ENCODE measurements at regions not wholly inside any gene's neighbourhood (a gene's known extent, or its start where the extent isn't known, plus 50 kb on each side); places are given as distances from the start of the nearest gene placed in this dataset.

DNA sequence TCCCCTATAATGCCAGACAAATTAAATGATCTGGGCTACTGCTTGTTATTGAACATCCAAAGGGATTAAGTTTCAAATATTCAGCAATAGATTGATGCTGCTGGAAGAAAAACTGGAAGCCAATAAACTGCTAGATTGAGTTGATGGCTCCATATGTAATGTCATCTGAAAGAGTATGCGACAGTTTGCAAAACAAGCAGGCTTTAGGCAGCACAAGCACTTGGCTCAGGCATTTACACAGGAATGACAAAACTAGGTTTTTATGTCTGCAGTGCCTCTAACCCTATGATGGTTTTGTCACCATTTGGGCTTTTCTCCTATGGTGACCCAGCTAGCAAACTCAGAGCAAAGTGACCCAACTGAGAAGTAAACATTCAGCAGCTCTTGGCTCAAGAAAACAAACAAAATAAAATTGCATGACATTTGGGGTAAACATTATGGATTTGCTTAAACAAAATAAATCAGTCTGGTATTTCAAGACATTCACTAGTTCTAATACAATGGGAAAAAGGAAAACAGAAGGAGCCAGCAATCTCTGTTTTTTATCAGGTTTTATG, 978.5 kb downstream of the DTWD2 start:
- WGBS, 3 donors: 58 to 66% (median 65%) methylated on average over 1 of the region's 1 CpG

GRCh38 chr5:118008779-118009178, 979.6 kb downstream of the DTWD2 start:
- Histone ChIP-seq H3K4me3 (ENCODE audit: low read depth in 1 of 3, low read length in 3 of 3) (no peak overlapping the region), H3K36me3 (ENCODE audit: control insufficient read depth in 3 of 3, insufficient read depth in 2 of 3, low read depth in 1 of 3, low read length in 3 of 3) (no peaks in the 10 kb centered on the region), H3K27ac (ENCODE audit: low read depth in 1 of 3, low read length in 2 of 3) (no peak overlapping the region), H3K27me3 (ENCODE audit: control insufficient read depth in 3 of 3, insufficient read depth in 3 of 3, low read length in 3 of 3) (no peaks in the 10 kb centered on the region), H3K4me1 (ENCODE audit: control insufficient read depth in 3 of 3, insufficient read depth in 2 of 3, low read depth in 1 of 3, low read length in 2 of 3) (no peaks in the 10 kb centered on the region), H3K9me3 (ENCODE audit: control insufficient read depth in 2 of 2, insufficient read depth in 1 of 2, low read depth in 1 of 2, low read length in 1 of 2) (no peaks in the 10 kb centered on the region)
- FAIRE-seq: no peak
- 68 to 84% (median 76%) methylated on average over 1 of the region's 1 CpG for WGBS, 3 donors
- no peak for DNase-seq

More for the DNA sequence above, 978.5 kb downstream of the DTWD2 start:
- Histone ChIP-seq H3K9me3 (ENCODE audit: control insufficient read depth in 2 of 2, insufficient read depth in 1 of 2, low read depth in 1 of 2, low read length in 1 of 2) (no peaks in the 10 kb centered on the region), H3K27me3 (ENCODE audit: control insufficient read depth in 3 of 3, insufficient read depth in 3 of 3, low read length in 3 of 3) (no peaks in the 10 kb centered on the region), H3K27ac (ENCODE audit: low read depth in 1 of 3, low read length in 2 of 3) (no peak overlapping the region), H3K4me3 (ENCODE audit: low read depth in 1 of 3, low read length in 3 of 3) (no peak overlapping the region), H3K4me1 (ENCODE audit: control insufficient read depth in 3 of 3, insufficient read depth in 2 of 3, low read depth in 1 of 3, low read length in 2 of 3) (no peaks in the 10 kb centered on the region), H3K36me3 (ENCODE audit: control insufficient read depth in 3 of 3, insufficient read depth in 2 of 3, low read depth in 1 of 3, low read length in 3 of 3) (no peaks in the 10 kb centered on the region)
- no peak for FAIRE-seq
- no peak for DNase-seq

DNA sequence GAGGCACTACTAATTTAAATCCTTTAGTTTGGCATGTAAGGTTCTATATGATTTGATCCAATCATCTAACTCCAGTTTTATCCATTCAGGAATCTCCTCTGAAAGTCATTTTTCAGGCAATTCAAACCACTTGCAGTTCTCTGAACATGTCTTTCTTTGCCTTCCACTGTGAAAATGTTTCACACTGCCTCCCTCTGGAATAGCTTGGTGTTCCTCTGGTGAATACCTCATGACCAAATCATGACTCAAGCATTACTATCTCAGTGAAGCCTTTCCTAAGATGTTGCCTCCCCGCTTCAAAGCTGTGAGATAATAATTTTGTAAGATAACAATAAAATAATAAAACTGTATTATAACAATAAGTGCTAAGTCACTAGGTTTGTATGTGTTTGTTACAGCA, 981.1 kb downstream of the DTWD2 start:
- Histone ChIP-seq H3K36me3 (ENCODE audit: control insufficient read depth in 3 of 3, insufficient read depth in 2 of 3, low read depth in 1 of 3, low read length in 3 of 3) (no peaks in the 10 kb centered on the region), H3K4me3 (ENCODE audit: low read depth in 1 of 3, low read length in 3 of 3) (no peak overlapping the region), H3K4me1 (ENCODE audit: control insufficient read depth in 3 of 3, insufficient read depth in 2 of 3, low read depth in 1 of 3, low read length in 2 of 3) (no peaks in the 10 kb centered on the region), H3K27me3 (ENCODE audit: control insufficient read depth in 3 of 3, insufficient read depth in 3 of 3, low read length in 3 of 3) (no peaks in the 10 kb centered on the region), H3K27ac (ENCODE audit: low read depth in 1 of 3, low read length in 2 of 3) (no peak overlapping the region), H3K9me3 (ENCODE audit: control insufficient read depth in 2 of 2, insufficient read depth in 1 of 2, low read depth in 1 of 2, low read length in 1 of 2) (no peaks in the 10 kb centered on the region)
- DNase-seq (no peak), FAIRE-seq (no peak)
- 29 to 74% (median 33%) methylated on average over 1 of the region's 1 CpG for WGBS, 3 donors

DNA sequence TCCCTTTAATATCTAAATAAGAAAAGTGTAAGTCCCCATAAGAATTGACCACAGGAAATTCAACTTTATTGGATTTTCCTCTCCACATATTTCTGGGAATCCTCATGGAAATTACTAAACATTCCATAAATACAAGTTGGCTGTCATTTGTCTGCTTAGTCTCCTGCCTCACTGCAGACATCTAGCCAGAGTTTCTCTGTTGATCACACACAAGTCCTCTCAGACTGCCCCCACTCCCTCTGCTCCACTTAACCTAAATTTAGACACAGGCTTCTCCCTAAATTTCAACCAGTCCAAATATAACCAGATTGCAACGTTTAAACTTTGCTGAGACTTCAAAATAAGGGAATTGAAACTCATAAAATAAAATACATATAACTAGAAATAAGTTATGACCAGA, 982.1 kb downstream of the DTWD2 start:
- H3K4me3 ChIP-seq (ENCODE audit: low read depth in 1 of 3, low read length in 3 of 3): no peak overlapping the region
- no peaks in the 10 kb centered on the region for H3K36me3 ChIP-seq (ENCODE audit: control insufficient read depth in 3 of 3, insufficient read depth in 2 of 3, low read depth in 1 of 3, low read length in 3 of 3)
- DNase-seq: no peak
- H3K9me3 ChIP-seq (ENCODE audit: control insufficient read depth in 2 of 2, insufficient read depth in 1 of 2, low read depth in 1 of 2, low read length in 1 of 2): no peaks in the 10 kb centered on the region
- no peak overlapping the region for H3K27ac ChIP-seq (ENCODE audit: low read depth in 1 of 3, low read length in 2 of 3)
- WGBS, 3 donors: 27 to 29% (median 28%) methylated on average over 1 of the region's 1 CpG
- FAIRE-seq: no peak
- H3K27me3 ChIP-seq (ENCODE audit: control insufficient read depth in 3 of 3, insufficient read depth in 3 of 3, low read length in 3 of 3): no peaks in the 10 kb centered on the region
- no peaks in the 10 kb centered on the region for H3K4me1 ChIP-seq (ENCODE audit: control insufficient read depth in 3 of 3, insufficient read depth in 2 of 3, low read depth in 1 of 3, low read length in 2 of 3)

DNA sequence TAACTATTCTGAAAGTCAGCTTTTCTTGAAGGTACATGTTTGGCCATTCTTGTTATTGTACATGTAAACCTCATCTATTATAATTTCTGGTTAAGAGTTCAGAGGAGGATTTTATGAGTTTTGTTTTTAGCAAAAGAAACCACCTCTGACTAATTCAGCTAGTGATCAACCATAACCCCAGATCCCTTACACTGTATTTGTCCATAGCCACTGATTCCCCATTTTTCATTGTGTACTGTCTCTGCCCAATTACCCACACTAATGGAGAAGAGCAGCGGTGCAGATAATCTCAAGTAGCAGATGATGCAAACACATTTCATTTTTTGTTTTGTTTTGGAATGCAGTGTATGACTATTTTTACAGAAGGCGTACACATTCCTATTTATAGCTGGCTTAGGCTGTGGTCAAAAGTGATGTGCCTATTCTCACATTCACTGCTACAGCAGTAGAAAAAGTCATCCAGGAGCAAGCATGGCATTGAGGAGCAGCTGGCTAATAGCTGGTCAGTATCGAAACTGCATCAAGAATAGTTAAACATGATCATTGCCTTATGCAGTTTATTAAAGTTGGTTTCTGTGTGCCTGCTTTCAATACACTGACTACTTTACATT, 988.3 kb downstream of the DTWD2 start:
- Histone ChIP-seq H3K36me3 (ENCODE audit: control insufficient read depth in 3 of 3, insufficient read depth in 2 of 3, low read depth in 1 of 3, low read length in 3 of 3) (no peaks in the 10 kb centered on the region), H3K27me3 (ENCODE audit: control insufficient read depth in 3 of 3, insufficient read depth in 3 of 3, low read length in 3 of 3) (no peaks in the 10 kb centered on the region), H3K27ac (ENCODE audit: low read depth in 1 of 3, low read length in 2 of 3) (no peak overlapping the region), H3K4me1 (ENCODE audit: control insufficient read depth in 3 of 3, insufficient read depth in 2 of 3, low read depth in 1 of 3, low read length in 2 of 3) (no peaks in the 10 kb centered on the region), H3K4me3 (ENCODE audit: low read depth in 1 of 3, low read length in 3 of 3) (no peak overlapping the region), H3K9me3 (ENCODE audit: control insufficient read depth in 2 of 2, insufficient read depth in 1 of 2, low read depth in 1 of 2, low read length in 1 of 2) (no peaks in the 10 kb centered on the region)
- no peak for FAIRE-seq
- 64 to 82% (median 68%) methylated on average over 3 of the region's 3 CpGs for WGBS, 3 donors
- DNase-seq: no peak

- DNase-seq (no peak), FAIRE-seq (no peak)
- H3K36me3 ChIP-seq (ENCODE audit: control insufficient read depth in 3 of 3, insufficient read depth in 2 of 3, low read depth in 1 of 3, low read length in 3 of 3): no peaks in the 10 kb centered on the region
- H3K4me1 ChIP-seq (ENCODE audit: control insufficient read depth in 3 of 3, insufficient read depth in 2 of 3, low read depth in 1 of 3, low read length in 2 of 3): no peaks in the 10 kb centered on the region
- H3K4me3 ChIP-seq (ENCODE audit: low read depth in 1 of 3, low read length in 3 of 3): no peak overlapping the region
- no peak overlapping the region for H3K27ac ChIP-seq (ENCODE audit: low read depth in 1 of 3, low read length in 2 of 3)
- H3K9me3 ChIP-seq (ENCODE audit: control insufficient read depth in 2 of 2, insufficient read depth in 1 of 2, low read depth in 1 of 2, low read length in 1 of 2): no peaks in the 10 kb centered on the region
- no peaks in the 10 kb centered on the region for H3K27me3 ChIP-seq (ENCODE audit: control insufficient read depth in 3 of 3, insufficient read depth in 3 of 3, low read length in 3 of 3)
- WGBS, 3 donors: 26 to 54% (median 50%) methylated on average over 2 of the region's 2 CpGs
Observed at GRCh38 chr5:117982691-117983090, 1005.7 kb downstream of the DTWD2 start.

DNA sequence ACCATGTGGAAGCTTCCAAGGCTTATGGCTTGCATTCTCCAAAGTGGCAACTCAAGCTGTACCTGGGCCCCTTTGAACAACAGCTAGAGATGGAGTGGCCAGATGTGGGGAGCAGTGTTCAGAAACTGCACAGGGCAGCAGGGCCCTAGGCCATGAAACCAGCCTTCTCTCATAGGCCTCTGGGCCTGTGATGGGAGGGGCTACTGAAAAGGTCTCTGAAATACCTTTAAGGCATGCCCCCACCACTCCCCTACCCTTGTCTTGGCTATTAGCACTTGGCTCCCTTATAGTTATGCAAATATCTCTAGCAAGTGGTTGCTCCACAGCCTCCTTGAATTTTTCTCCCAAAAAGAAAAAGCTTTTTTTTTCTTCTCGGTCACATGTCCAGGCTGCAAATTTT, 1014.6 kb downstream of the DTWD2 start:
- no peak for FAIRE-seq

DNA sequence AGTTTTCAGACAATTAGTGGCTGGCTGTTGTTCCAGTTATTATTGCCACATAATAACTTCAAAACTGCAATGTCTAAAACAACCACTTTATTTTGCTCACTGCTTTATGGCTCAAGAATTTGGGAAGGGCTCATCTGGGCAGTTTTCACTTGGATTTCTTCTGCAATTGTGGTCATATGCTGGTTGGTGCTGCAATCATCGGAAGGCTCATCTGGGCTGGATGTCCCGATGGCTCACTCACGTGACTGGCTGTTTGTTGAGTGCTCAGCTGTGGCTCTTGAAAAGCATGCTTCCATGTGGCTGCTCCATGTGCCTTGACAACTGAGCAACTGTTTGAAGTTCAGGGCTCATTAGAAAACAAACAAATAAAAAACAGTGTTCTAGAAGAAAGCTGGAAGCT, 1032.5 kb downstream of the DTWD2 start:
- Histone ChIP-seq H3K27me3 (ENCODE audit: control insufficient read depth in 3 of 3, insufficient read depth in 3 of 3, low read length in 3 of 3) (no peaks in the 10 kb centered on the region), H3K36me3 (ENCODE audit: control insufficient read depth in 3 of 3, insufficient read depth in 2 of 3, low read depth in 1 of 3, low read length in 3 of 3) (no peaks in the 10 kb centered on the region), H3K27ac (ENCODE audit: low read depth in 1 of 3, low read length in 2 of 3) (no peak overlapping the region), H3K4me1 (ENCODE audit: control insufficient read depth in 3 of 3, insufficient read depth in 2 of 3, low read depth in 1 of 3, low read length in 2 of 3) (no peaks in the 10 kb centered on the region), H3K9me3 (ENCODE audit: control insufficient read depth in 2 of 2, insufficient read depth in 1 of 2, low read depth in 1 of 2, low read length in 1 of 2) (no peaks in the 10 kb centered on the region), H3K4me3 (ENCODE audit: low read depth in 1 of 3, low read length in 3 of 3) (no peak overlapping the region)
- FAIRE-seq (no peak), DNase-seq (no peak)
- WGBS, 3 donors: 76 to 91% (median 90%) methylated on average over 3 of the region's 3 CpGs

More for the DNA sequence above, 1014.6 kb downstream of the DTWD2 start:
- Histone ChIP-seq H3K36me3 (ENCODE audit: control insufficient read depth in 3 of 3, insufficient read depth in 2 of 3, low read depth in 1 of 3, low read length in 3 of 3) (no peaks in the 10 kb centered on the region), H3K27ac (ENCODE audit: low read depth in 1 of 3, low read length in 2 of 3) (no peak overlapping the region), H3K4me3 (ENCODE audit: low read depth in 1 of 3, low read length in 3 of 3) (no peak overlapping the region), H3K4me1 (ENCODE audit: control insufficient read depth in 3 of 3, insufficient read depth in 2 of 3, low read depth in 1 of 3, low read length in 2 of 3) (no peaks in the 10 kb centered on the region), H3K9me3 (ENCODE audit: control insufficient read depth in 2 of 2, insufficient read depth in 1 of 2, low read depth in 1 of 2, low read length in 1 of 2) (no peaks in the 10 kb centered on the region), H3K27me3 (ENCODE audit: control insufficient read depth in 3 of 3, insufficient read depth in 3 of 3, low read length in 3 of 3) (no peaks in the 10 kb centered on the region)
- WGBS, 3 donors: 90 to 100% (median 90%) methylated on average over 1 of the region's 1 CpG
- no peak for DNase-seq

DNA sequence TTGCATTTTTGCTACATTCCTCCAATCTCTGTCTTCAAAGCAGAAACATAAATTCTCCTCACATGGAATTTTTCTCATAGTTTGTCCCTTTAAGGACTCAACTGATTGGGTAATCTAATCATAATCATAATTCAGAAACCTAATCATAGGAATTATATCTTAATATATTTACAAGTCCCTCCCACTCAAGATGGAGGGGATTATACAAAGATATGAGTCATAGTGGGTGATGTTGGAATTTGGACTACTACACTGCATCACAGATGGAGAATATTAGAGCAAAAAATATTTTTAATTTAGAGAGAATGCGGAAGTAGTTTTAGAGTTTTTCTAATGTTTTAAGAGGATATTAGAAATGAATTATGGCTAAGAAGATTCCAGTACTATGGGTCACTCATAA, 1034.0 kb downstream of the DTWD2 start:
- WGBS, 3 donors: 84 to 94% (median 91%) methylated on average over 1 of the region's 1 CpG
- Histone ChIP-seq H3K36me3 (ENCODE audit: control insufficient read depth in 3 of 3, insufficient read depth in 2 of 3, low read depth in 1 of 3, low read length in 3 of 3) (no peaks in the 10 kb centered on the region), H3K9me3 (ENCODE audit: control insufficient read depth in 2 of 2, insufficient read depth in 1 of 2, low read depth in 1 of 2, low read length in 1 of 2) (no peaks in the 10 kb centered on the region), H3K27ac (ENCODE audit: low read depth in 1 of 3, low read length in 2 of 3) (no peak overlapping the region), H3K4me3 (ENCODE audit: low read depth in 1 of 3, low read length in 3 of 3) (no peak overlapping the region), H3K27me3 (ENCODE audit: control insufficient read depth in 3 of 3, insufficient read depth in 3 of 3, low read length in 3 of 3) (no peaks in the 10 kb centered on the region), H3K4me1 (ENCODE audit: control insufficient read depth in 3 of 3, insufficient read depth in 2 of 3, low read depth in 1 of 3, low read length in 2 of 3) (no peaks in the 10 kb centered on the region)
- DNase-seq (no peak), FAIRE-seq (no peak)
